Fibroblast of the aortic adventitia (primary cell): ENCODE measurements at regions not wholly inside any gene's neighbourhood (a gene's known extent, or its start where the extent isn't known, plus 50 kb on each side); places are given as distances from the start of the nearest gene placed in this dataset.

ENCODE experiments used
- DNase-seq: peaks from one replicate; pipeline ENCODE4 v3.0.0-alpha.2; 2010; ENCODE audit warnings: low read depth
- H3K4me3 ChIP-seq: 2 replicates; pipeline ENCODE4 v1.5.1; 2011; ENCODE audit warnings: low read depth, mild to moderate bottlenecking, control low read depth, low read length, moderate library complexity
- TF ChIP-seq, protein P1 (sequence below): IDR thresholded peaks from 2 replicates; pipeline ENCODE4 v1.5.1; 2011; ENCODE audit warnings: mild to moderate bottlenecking, low read length, control low read depth, inconsistent platforms; ENCODE audit not compliant: insufficient read depth

DNA sequence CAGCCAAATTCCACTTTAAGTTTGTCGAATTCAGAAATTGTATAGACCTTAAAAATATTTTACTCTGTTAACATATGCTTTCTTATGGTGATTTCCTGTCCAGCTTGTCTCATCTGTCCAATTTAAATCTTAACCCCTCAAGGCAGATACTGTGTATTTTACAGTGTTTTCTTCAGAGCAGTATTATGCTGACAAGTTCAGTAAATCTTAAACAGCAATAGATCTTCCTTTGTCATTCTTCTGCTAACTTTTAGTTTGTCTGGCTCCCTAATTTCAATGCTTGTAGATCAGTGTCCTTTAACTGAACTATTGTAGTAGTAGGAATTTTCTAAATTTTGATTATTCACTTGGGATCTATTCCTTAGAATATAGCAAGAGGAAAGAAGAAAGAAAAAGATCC, 52.8 kb upstream of the MEIS1 start:
- H3K4me3 ChIP-seq: no peak overlapping the region
- no peak for DNase-seq
- TF ChIP-seq, protein P1, sequence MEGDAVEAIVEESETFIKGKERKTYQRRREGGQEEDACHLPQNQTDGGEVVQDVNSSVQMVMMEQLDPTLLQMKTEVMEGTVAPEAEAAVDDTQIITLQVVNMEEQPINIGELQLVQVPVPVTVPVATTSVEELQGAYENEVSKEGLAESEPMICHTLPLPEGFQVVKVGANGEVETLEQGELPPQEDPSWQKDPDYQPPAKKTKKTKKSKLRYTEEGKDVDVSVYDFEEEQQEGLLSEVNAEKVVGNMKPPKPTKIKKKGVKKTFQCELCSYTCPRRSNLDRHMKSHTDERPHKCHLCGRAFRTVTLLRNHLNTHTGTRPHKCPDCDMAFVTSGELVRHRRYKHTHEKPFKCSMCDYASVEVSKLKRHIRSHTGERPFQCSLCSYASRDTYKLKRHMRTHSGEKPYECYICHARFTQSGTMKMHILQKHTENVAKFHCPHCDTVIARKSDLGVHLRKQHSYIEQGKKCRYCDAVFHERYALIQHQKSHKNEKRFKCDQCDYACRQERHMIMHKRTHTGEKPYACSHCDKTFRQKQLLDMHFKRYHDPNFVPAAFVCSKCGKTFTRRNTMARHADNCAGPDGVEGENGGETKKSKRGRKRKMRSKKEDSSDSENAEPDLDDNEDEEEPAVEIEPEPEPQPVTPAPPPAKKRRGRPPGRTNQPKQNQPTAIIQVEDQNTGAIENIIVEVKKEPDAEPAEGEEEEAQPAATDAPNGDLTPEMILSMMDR: no peak

DNA sequence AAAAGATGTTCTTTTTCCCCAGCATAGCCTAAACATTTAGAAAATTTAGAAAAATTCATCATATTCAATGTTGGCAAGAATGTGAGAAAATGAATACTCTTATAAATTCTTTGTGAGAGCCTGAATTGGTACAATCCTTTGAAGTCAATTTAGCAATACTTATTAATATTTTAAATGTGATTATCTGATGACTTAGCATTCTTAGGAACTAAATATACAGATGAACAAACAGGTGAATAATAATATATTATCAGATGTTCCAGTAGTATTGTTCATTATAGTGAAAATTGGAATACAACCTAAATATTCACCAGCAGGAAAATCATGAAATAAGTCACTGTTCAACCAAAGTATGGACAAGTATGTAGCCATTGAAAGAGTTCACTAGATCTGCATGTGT, 55.5 kb upstream of the MEIS1 start:
- H3K4me3 ChIP-seq: no peak overlapping the region
- TF ChIP-seq, protein P1: no peak
- DNase-seq: no peak

DNA sequence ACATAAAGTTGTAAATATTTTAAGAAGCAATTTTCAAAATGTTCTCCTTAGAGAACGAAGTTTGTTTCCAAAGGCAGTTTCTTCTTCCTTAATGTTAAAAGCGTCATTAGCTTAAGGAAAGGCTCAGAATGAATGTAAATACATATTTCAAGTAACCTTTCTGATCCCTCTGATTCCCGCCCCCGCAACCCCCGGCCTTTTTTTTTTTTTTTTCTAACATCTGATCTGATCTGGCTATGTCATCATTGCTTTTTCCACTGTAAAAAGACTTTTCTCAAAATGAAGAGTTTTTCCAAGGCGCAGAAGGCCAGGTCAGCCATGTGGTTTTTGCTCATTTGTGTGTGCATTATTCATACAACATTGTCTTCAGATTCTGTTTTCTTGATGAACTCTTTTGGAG, 57.1 kb upstream of the MEIS1 start:
- TF ChIP-seq, protein P1: no peak
- DNase-seq: no peak
- no peak overlapping the region for H3K4me3 ChIP-seq

DNA sequence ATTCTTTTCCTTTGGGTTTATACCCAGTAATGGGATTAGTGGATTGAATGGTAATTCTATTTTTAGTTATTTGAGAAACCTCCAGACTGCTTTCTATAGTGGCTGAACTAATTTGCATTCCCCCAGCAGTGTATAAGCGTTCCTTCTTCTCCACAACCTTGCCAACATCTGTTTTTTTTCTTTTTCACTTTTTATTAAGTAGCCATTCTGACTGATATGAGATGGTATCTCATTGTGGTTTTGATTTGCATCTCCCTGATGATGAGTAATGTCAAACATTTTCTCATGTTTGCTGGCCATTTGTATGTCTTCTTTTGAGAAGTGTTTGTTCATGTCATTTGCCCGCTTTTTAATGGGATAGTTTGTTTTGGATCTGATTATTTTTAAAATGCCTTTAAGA, 64.1 kb upstream of the MEIS1 start:
- DNase-seq: no peak
- H3K4me3 ChIP-seq: no peak overlapping the region
- TF ChIP-seq, protein P1: no peak

DNA sequence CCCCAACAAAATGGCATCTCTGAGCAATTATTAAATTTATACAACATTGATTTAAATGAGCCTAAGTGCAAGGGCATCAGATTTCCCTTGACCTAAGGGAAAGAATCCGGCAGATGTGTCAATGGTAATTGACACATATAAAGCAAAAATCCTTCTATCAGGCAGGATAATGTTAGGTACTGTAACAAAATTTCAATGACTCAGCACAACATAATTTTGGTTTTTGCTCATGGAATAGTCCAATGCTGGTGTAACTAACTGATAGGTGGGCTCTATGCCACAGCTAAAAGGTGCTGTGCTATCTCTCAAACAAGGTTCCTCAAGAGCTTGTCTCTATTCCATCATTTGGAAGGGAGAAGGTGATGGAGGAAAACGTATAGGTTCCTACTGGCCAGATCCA, 68.3 kb upstream of the MEIS1 start:
- H3K4me3 ChIP-seq: no peak overlapping the region

DNA sequence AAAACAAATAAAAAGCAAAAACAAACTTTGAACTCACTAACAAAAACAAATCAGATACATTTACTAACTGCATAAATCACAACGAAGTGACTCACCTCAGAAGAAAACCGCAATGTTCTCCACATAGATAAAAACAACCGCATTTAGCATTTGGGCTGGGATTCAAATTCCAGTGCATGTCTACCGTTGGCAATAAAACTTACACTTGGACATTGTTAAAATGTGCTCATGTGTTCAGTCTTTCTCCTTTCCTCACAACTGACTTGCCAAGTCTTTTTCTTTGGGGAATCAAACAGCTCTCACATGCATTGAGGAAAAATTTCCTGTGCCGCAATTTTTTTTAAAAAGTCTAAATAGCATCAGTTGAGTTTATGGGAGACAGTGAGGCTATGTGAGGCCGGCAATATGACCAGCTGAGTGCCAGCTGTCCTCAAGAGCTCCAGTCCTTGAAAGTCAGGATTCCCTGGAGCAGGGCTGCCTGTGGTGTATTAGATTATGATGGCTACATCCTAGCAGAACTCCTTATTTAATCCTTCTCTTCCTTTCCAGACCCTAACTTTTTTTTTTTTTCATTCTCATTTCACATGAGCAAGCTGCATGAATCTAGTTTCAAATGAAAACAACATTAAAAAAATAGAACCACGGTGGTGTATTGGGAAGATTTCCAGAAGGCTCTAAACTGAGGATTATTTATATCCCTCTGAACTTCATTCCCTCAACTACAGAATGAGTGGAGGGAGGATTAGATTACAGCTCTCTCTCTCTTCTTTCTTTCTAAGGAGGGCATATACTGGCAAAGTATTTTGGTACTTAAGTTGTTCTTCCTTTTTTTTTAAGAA, 70.2 kb upstream of the MEIS1 start:
- TF ChIP-seq, protein P1: no peak
- DNase-seq: peak; percentile 97
- no peak overlapping the region for H3K4me3 ChIP-seq

More for the DNA sequence above, 68.3 kb upstream of the MEIS1 start:
- TF ChIP-seq, protein P1: no peak
- DNase-seq: no peak
